ENCODE measurements at regions not wholly inside any gene's neighbourhood (a gene's known extent, or its start where the extent isn't known, plus 50 kb on each side); places are given as distances from the start of the nearest gene placed in this dataset.

DNA sequence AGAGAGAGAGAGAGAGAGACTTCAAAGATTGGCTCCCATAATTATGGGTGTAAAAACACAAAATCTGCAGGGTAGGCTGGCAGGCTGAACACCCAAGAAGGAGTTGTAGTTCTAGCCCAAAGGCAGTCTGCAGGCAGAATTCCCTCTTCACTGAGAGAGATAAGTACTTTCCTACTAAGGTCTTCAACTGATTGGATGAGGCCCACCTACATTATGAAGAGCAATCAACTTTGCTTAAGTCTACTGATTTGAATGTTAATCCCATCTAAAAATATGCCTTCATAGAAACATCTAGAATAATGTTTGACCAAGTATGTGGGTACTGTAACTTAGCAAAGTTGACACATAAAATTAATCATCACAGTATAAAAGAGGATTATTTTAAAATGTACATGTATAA, 949.7 kb downstream of the HACE1 start:
- TF ChIP-seq, protein P1, sequence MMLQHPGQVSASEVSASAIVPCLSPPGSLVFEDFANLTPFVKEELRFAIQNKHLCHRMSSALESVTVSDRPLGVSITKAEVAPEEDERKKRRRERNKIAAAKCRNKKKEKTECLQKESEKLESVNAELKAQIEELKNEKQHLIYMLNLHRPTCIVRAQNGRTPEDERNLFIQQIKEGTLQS (IDR thresholded peaks at IDR 0.05), result no peak
- TF ChIP-seq HNF4G (IDR thresholded peaks at IDR 0.05) (no peak), EGR1 (IDR thresholded peaks at IDR 0.05; ENCODE audit: low read depth in 2 of 2) (no peak), FOXA1 (IDR thresholded peaks at IDR 0.05) (no peak), RAD21 (IDR thresholded peaks at IDR 0.05) (no peak), HNF4A (conservative IDR thresholded peaks at IDR 0.05) (no peak), NR2F2 (IDR thresholded peaks at IDR 0.05) (no peak), JUND (IDR thresholded peaks at IDR 0.05) (no peak), YY1 (IDR thresholded peaks at IDR 0.05) (no peak), RXRA (IDR thresholded peaks at IDR 0.05) (no peak), FOXA2 (IDR thresholded peaks at IDR 0.05) (no peak), GABPA (IDR thresholded peaks at IDR 0.05 in 1 of 2, conservative IDR thresholded peaks at IDR 0.05 in 1 of 2) (no peak), TAF1 (conservative IDR thresholded peaks at IDR 0.05) (no peak), SP1 (IDR thresholded peaks at IDR 0.05) (no peak)
- TF ChIP-seq, protein P2, sequence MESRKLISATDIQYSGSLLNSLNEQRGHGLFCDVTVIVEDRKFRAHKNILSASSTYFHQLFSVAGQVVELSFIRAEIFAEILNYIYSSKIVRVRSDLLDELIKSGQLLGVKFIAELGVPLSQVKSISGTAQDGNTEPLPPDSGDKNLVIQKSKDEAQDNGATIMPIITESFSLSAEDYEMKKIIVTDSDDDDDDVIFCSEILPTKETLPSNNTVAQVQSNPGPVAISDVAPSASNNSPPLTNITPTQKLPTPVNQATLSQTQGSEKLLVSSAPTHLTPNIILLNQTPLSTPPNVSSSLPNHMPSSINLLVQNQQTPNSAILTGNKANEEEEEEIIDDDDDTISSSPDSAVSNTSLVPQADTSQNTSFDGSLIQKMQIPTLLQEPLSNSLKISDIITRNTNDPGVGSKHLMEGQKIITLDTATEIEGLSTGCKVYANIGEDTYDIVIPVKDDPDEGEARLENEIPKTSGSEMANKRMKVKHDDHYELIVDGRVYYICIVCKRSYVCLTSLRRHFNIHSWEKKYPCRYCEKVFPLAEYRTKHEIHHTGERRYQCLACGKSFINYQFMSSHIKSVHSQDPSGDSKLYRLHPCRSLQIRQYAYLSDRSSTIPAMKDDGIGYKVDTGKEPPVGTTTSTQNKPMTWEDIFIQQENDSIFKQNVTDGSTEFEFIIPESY (IDR thresholded peaks at IDR 0.05), result no peak
- TF ChIP-seq, protein P3, sequence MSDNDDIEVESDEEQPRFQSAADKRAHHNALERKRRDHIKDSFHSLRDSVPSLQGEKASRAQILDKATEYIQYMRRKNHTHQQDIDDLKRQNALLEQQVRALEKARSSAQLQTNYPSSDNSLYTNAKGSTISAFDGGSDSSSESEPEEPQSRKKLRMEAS (IDR thresholded peaks at IDR 0.05), result no peak
- TF ChIP-seq, protein P4, sequence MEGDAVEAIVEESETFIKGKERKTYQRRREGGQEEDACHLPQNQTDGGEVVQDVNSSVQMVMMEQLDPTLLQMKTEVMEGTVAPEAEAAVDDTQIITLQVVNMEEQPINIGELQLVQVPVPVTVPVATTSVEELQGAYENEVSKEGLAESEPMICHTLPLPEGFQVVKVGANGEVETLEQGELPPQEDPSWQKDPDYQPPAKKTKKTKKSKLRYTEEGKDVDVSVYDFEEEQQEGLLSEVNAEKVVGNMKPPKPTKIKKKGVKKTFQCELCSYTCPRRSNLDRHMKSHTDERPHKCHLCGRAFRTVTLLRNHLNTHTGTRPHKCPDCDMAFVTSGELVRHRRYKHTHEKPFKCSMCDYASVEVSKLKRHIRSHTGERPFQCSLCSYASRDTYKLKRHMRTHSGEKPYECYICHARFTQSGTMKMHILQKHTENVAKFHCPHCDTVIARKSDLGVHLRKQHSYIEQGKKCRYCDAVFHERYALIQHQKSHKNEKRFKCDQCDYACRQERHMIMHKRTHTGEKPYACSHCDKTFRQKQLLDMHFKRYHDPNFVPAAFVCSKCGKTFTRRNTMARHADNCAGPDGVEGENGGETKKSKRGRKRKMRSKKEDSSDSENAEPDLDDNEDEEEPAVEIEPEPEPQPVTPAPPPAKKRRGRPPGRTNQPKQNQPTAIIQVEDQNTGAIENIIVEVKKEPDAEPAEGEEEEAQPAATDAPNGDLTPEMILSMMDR (IDR thresholded peaks at IDR 0.05; ENCODE audit: low read depth, low read length, missing input control), result no peak
- TF ChIP-seq, protein P5, sequence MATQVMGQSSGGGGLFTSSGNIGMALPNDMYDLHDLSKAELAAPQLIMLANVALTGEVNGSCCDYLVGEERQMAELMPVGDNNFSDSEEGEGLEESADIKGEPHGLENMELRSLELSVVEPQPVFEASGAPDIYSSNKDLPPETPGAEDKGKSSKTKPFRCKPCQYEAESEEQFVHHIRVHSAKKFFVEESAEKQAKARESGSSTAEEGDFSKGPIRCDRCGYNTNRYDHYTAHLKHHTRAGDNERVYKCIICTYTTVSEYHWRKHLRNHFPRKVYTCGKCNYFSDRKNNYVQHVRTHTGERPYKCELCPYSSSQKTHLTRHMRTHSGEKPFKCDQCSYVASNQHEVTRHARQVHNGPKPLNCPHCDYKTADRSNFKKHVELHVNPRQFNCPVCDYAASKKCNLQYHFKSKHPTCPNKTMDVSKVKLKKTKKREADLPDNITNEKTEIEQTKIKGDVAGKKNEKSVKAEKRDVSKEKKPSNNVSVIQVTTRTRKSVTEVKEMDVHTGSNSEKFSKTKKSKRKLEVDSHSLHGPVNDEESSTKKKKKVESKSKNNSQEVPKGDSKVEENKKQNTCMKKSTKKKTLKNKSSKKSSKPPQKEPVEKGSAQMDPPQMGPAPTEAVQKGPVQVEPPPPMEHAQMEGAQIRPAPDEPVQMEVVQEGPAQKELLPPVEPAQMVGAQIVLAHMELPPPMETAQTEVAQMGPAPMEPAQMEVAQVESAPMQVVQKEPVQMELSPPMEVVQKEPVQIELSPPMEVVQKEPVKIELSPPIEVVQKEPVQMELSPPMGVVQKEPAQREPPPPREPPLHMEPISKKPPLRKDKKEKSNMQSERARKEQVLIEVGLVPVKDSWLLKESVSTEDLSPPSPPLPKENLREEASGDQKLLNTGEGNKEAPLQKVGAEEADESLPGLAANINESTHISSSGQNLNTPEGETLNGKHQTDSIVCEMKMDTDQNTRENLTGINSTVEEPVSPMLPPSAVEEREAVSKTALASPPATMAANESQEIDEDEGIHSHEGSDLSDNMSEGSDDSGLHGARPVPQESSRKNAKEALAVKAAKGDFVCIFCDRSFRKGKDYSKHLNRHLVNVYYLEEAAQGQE (IDR thresholded peaks at IDR 0.05), result no peak
- no peaks in the 10 kb centered on the region for H3K27me3 ChIP-seq (ENCODE audit: control insufficient read depth in 4 of 4, insufficient read depth in 4 of 4, low read length in 3 of 4)
- no peaks in the 10 kb centered on the region for H3K36me3 ChIP-seq (ENCODE audit: control insufficient read depth in 4 of 4, insufficient read depth in 3 of 4, low read depth in 1 of 4, low read length in 3 of 4)

More for the DNA sequence above, 949.7 kb downstream of the HACE1 start:
- Histone ChIP-seq H3K9me3 (ENCODE audit: control insufficient read depth in 4 of 4, low read length in 3 of 4) (peaks cover 0 to 4% (median 0%) of the 10 kb centered on the region in 4 donors), H3K4me3 (ENCODE audit: low read depth in 1 of 3, low read length in 3 of 3) (no peak overlapping the region), H3K27ac (ENCODE audit: low read depth in 1 of 2, low read length in 2 of 2) (no peak overlapping the region), H3K9ac (ENCODE audit: low read depth in 1 of 2, low read length in 2 of 2) (no peak overlapping the region), H3K4me1 (ENCODE audit: control insufficient read depth in 4 of 4, insufficient read depth in 4 of 4, low read length in 3 of 4) (no peaks in the 10 kb centered on the region)
- no peak for DNase-seq (ENCODE audit: low spot score)

Measured in liver (tissue), 7 donors.